T-helper 2 cell treated with Interferon-gamma antibody and Interleukin-4, amounts not matched to agents 5 μg/mL and 100 μg/mL, for 36 hours (primary cell): ENCODE measurements at regions not wholly inside any gene's neighbourhood (a gene's known extent, or its start where the extent isn't known, plus 50 kb on each side); places are given as distances from the start of the nearest gene placed in this dataset.

ENCODE experiments used
- DNase-seq: peaks from one replicate; pipeline ENCODE4 v3.0.0; 2021; ENCODE audit warnings: low spot score
- H3K27ac Mint-ChIP-seq: one replicate; pipeline ENCODE4 v1.8.0; 2021; ENCODE audit warnings: mild to moderate bottlenecking, mixed read lengths
- H3K27me3 Mint-ChIP-seq: one replicate; pipeline ENCODE4 v1.8.0; 2021; ENCODE audit warnings: low read depth, mixed read lengths
- H3K36me3 Mint-ChIP-seq: one replicate; pipeline ENCODE4 v1.8.0; 2021; ENCODE audit warnings: low read depth, mixed read lengths
- H3K4me1 Mint-ChIP-seq: one replicate; pipeline ENCODE4 v1.8.0; 2021; ENCODE audit warnings: low read depth, mixed read lengths
- H3K4me3 Mint-ChIP-seq: one replicate; pipeline ENCODE4 v1.8.0; 2022; ENCODE audit warnings: mild to moderate bottlenecking, moderate library complexity, mixed read lengths
- H3K9me3 Mint-ChIP-seq: one replicate; pipeline ENCODE4 v1.8.0; 2021; ENCODE audit warnings: mixed read lengths

DNA sequence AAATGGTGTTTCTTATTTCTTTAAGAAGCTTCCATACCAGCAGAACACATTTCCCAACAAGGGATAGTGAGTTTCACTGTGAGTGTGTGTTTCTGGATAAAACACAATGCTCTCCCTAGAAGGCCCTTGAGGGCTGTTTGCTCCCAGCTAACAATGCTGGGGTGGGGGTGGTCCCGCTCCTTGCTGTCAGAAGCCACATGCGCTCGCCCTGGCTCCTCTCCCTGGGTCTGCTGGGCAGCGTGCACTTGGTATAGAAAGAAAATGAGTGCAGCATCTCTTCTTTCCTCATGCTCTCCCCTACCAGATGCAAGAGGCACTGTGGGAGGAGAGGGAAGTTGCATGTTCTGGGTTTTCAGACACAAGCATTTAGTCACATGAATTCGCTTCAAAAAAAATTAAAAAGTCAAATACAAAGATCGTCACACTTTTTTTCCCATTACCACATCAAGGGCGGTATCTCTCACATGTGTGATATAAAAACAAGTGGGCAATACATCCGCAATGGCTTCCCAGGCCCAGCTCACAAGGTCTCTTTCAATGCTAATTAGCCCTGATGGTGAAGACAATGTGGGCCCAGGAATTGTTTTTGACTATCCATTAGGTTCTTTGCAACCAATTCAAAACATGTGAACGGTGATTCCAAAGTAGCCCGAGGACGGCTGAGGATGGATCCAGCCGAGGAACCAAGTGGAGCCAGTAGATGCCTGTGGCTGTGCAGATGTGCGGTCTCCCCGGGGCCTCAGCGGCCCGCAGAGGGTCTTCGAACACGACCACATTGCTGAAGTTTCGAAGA is 603.6 kb downstream of the IRX1 start:
- H3K9me3 Mint-ChIP-seq, result no peaks in the 10 kb centered on the region
- no peak overlapping the region for H3K4me3 Mint-ChIP-seq
- H3K27me3 Mint-ChIP-seq, result no peaks in the 10 kb centered on the region
- H3K27ac Mint-ChIP-seq, result no peak overlapping the region
- no peaks in the 10 kb centered on the region for H3K4me1 Mint-ChIP-seq
- no peak for DNase-seq
- no peaks in the 10 kb centered on the region for H3K36me3 Mint-ChIP-seq

DNA sequence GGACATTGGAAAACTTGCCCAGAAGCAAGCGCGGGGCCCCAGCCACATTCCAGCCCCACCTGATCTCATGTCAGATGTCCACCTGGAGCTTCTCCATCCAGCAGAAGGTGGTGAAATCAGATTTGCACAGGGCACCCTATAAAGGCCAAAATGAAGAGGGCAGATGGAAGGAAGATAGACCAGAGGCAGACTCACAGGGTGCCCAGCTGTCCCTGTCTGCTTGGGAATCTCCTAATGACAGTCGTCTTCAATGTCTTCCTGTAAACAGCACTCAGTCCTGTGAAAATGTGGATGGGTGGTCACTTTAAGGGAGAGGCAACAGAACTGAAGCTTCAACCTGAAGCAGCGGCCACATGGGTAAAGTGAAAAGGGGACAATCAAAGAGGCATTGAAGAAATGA is 607.5 kb downstream of the IRX1 start:
- no peak overlapping the region for H3K27ac Mint-ChIP-seq
- H3K4me1 Mint-ChIP-seq, result no peaks in the 10 kb centered on the region
- H3K36me3 Mint-ChIP-seq, result no peaks in the 10 kb centered on the region
- H3K27me3 Mint-ChIP-seq, result no peaks in the 10 kb centered on the region
- H3K9me3 Mint-ChIP-seq, result peaks cover 6% of the 10 kb centered on the region
- H3K4me3 Mint-ChIP-seq, result no peak overlapping the region
- no peak for DNase-seq

DNA sequence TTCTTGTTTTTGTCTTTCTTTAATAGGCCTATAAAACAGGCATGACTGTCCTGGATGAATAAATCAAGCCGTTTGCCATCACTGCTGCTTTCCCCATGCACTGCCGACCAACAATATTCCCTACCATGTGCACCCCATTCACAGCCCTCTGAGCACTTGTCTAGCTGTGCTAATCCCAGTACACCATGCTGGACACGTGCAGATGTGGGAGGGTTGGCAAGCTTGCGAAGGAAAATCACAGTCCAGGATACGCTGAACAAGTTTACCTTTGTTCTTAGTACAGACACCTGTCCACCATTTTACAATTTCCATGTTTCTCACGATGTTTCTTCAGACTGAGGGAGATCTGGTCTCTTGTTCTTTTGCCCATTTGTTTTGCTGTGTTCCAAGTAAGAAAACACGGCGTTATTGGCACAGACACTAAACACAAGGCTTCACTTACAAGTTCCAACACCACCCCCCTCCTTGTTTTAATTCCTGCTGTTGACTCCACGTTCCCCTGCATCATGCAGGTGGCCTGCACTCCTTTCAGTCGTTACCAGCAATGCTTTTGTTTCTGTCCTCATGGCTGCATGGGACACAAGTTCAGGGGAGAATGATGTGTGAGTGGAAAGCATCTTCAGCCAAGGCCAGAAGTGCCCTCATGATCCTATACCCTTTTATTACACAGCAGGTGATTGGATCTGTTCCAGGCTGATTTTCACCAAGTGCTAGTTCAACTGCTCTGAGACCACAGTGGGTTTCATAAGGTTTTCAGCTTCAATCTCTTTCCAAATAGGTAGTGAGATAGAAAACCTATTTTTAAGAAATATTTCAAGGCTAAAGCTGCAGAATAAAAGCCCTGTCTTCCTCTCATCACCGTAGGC is 608.9 kb downstream of the IRX1 start:
- no peak overlapping the region for H3K27ac Mint-ChIP-seq
- DNase-seq, result no peak
- peaks cover 15% of the 10 kb centered on the region for H3K9me3 Mint-ChIP-seq
- H3K4me3 Mint-ChIP-seq, result no peak overlapping the region
- H3K4me1 Mint-ChIP-seq, result no peaks in the 10 kb centered on the region
- H3K36me3 Mint-ChIP-seq, result no peaks in the 10 kb centered on the region
- no peaks in the 10 kb centered on the region for H3K27me3 Mint-ChIP-seq

DNA sequence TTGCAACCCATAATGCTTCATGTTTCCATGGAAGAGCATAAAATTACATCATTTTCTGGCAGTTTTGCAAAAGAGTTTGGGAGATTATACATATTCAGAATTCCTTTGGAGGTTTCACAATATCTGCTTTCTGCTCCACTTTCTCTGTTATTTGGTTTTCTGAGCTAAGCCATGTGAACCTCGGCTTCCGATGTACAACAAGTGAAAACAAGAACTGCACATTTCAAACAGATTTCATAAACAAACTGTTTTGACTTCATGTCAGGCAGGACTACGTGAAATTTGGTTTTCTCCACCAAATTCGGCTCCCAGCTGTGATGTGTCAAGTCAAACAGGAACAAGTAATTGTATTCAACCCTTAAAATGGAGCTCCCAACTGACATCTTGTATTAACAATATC is 609.8 kb downstream of the IRX1 start:
- H3K4me3 Mint-ChIP-seq, result no peak overlapping the region
- no peak for DNase-seq
- no peaks in the 10 kb centered on the region for H3K36me3 Mint-ChIP-seq
- peaks cover 15% of the 10 kb centered on the region for H3K9me3 Mint-ChIP-seq
- H3K4me1 Mint-ChIP-seq, result no peaks in the 10 kb centered on the region
- H3K27me3 Mint-ChIP-seq, result no peaks in the 10 kb centered on the region
- no peak overlapping the region for H3K27ac Mint-ChIP-seq

DNA sequence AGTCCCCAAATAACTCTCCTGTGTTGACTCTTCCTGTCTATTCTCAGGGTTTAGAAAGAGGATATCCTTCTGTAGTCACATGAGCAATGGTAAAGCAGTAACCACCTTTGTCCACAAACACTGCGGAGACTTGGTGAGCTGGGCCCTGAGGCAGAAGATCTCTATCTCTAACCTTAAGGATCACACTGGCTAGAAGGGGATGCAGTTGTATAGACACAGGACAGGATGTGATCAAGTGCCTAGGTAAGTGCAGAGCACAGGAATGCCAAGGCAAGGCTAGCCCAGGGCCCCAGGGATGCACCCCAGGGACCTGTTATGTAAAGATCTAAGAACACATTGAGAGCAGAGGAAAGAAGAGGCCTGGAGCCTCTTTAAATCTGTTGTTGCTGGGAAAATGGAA is 610.5 kb downstream of the IRX1 start:
- Mint-ChIP-seq H3K4me1 (no peaks in the 10 kb centered on the region), H3K4me3 (no peak overlapping the region), H3K9me3 (peaks cover 15% of the 10 kb centered on the region), H3K36me3 (no peaks in the 10 kb centered on the region), H3K27ac (no peak overlapping the region), H3K27me3 (no peaks in the 10 kb centered on the region)
- no peak for DNase-seq

DNA sequence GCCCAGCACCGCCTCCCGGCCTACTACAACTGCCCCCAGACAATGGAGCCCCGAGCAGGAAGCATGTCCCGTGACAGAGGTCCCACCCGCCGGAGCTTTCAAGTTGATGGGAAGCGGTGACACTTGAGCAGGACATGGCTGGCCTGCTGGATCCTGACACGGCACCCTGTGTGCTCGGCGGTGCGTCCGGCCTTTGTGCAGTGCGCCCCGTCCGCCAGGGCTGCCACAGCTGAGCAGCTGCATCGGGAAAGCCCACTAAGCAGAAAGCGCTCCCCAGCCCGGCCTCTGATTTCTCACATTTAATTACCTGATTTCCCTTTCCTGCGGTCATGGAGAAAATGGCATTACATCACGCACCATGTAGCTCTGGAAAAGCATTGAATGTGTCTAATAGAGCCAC is 611.9 kb downstream of the IRX1 start:
- no peaks in the 10 kb centered on the region for H3K4me1 Mint-ChIP-seq
- no peak for DNase-seq
- H3K4me3 Mint-ChIP-seq, result no peak overlapping the region
- H3K27ac Mint-ChIP-seq, result no peak overlapping the region
- no peaks in the 10 kb centered on the region for H3K27me3 Mint-ChIP-seq
- peaks cover 15% of the 10 kb centered on the region for H3K9me3 Mint-ChIP-seq
- H3K36me3 Mint-ChIP-seq, result no peaks in the 10 kb centered on the region

DNA sequence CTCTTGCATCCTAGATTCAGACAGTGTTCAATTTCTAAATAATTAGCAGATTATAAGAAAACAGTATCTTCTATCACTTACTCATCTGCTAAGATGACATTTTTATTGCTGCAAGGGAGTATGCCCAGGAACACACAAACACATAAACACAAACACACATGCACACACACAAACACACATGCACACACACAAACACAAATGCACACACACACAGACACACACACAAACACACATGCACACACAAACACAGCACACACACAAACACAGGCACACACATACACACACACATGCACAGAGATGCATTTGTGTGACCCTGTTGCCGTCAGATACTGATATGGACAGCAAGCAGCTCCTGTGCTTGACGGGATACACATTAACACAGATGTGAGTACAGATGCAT is 612.9 kb downstream of the IRX1 start:
- H3K4me1 Mint-ChIP-seq, result no peaks in the 10 kb centered on the region
- no peaks in the 10 kb centered on the region for H3K27me3 Mint-ChIP-seq
- H3K36me3 Mint-ChIP-seq, result no peaks in the 10 kb centered on the region
- no peak overlapping the region for H3K4me3 Mint-ChIP-seq
- DNase-seq, result no peak
- peaks cover 18% of the 10 kb centered on the region for H3K9me3 Mint-ChIP-seq
- H3K27ac Mint-ChIP-seq, result no peak overlapping the region

DNA sequence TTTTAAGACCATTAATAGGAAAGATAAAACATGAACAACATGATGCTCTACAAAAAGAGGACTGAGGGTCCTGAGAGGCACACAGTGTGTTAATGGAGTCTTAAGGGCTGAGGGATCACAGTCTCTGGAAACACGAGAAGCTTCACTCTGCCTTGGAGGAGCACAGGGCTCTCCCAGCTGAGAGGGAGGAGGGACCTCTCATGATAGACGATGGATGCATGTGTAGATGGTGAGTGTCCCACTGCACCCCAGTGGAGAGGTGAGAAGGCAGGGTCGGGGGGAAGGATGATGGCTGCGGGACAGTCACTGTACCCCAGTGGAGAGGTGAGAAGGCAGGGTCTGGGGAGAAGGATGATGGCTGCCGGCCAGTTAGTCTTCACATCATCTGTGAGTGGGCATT is 613.4 kb downstream of the IRX1 start:
- Mint-ChIP-seq H3K9me3 (peaks cover 23% of the 10 kb centered on the region), H3K27ac (no peak overlapping the region), H3K27me3 (no peaks in the 10 kb centered on the region), H3K4me1 (no peaks in the 10 kb centered on the region), H3K36me3 (no peaks in the 10 kb centered on the region), H3K4me3 (no peak overlapping the region)
- no peak for DNase-seq

DNA sequence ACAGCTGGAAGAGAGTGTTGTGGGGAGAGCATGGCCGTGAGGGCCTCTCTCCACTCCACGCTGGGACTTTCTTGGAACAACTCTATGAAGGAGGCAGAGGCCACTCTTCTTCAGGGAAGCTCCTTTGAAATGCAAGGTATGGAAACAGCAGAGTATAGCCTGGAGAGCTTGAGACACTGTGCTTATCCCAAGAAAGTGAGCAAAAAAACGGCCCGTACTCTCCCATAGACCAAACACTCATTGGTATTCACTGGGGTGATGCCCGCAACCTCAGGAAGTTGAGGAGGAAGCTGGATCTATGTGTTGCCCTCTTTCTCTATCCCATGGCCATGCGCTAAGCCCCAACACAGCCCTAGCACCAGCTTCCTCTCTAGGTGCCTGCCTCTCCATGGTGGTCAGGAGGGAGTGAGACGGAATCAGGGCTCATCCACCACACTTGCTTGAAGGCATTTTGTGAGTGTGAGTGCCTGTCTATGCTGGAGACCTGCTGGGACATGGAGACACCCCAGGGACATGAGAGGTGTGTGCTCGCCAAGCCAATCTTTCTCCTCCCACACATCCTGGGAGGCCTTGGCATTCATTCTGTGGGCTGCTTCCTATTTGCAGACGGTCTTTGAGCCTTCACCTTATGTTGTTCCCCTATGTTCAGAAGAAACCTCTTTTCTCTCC is 616.6 kb downstream of the IRX1 start:
- Mint-ChIP-seq H3K4me1 (no peaks in the 10 kb centered on the region), H3K36me3 (no peaks in the 10 kb centered on the region), H3K4me3 (no peak overlapping the region), H3K27ac (no peak overlapping the region), H3K27me3 (no peaks in the 10 kb centered on the region), H3K9me3 (peaks cover 25% of the 10 kb centered on the region)
- no peak for DNase-seq

DNA sequence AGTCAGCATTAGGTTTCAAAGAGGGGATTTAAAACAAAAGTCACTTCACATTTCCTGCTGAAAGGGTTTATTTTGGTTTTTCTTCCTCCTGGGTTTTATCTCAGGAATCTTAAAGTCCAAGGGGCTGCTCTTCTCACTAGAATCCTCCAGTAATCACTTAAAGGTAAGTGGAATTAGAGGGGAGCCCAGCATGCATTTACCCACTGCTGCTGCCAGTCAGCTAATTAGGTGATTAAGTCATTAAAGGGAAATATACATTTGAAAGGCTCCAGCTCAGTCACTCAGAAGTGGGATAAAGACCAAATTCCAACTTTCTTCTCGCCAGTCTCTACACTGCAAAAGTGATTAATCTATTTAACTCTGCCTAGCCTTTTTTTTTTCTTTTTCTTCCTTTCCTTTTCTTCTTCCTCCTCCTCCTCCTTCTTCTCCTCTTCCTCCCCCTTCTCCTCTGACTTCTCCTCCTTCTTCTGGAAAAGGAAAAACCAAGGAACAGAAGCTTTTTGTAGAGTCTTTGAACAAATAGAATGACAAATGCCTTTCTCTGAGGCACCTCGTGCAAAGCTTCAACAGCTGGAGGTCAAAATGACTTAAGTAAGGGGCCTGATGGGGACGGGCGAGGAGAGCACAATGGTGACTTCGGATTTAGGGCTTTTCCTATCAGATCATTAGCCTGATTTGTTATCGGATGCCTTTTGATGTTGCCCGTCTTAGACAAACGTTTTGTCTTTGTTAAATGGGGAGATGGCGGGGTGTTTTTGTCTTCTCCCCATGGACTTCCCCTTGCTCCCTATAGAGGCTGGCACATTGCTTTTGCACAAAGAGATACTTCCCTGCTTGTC is 617.6 kb downstream of the IRX1 start:
- H3K4me3 Mint-ChIP-seq, result no peak overlapping the region
- H3K36me3 Mint-ChIP-seq, result no peaks in the 10 kb centered on the region
- no peak overlapping the region for H3K27ac Mint-ChIP-seq
- H3K27me3 Mint-ChIP-seq, result no peaks in the 10 kb centered on the region
- no peaks in the 10 kb centered on the region for H3K4me1 Mint-ChIP-seq
- no peak for DNase-seq
- peaks cover 18% of the 10 kb centered on the region for H3K9me3 Mint-ChIP-seq

DNA sequence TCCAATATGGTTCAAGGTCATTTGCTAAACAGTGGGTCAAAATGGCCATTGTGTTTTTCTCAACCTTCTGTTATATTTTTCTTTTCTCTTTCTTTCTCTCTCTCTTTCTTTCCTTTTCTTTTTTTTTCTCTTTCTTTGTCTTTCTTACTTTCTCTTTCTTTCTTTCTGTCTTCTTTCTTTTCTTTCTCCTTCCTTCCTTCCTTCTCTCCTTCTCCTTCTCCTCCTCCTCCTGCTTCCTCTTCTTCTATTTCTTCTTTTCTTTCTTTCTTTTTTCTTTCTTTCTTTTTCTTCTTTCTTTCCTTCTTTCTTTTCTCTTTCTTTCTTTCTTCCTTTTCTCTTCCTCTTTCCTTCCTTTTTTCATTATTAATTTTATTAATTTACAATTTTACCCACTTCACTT is 619.5 kb downstream of the IRX1 start:
- H3K9me3 Mint-ChIP-seq, result peaks cover 11% of the 10 kb centered on the region
- no peaks in the 10 kb centered on the region for H3K36me3 Mint-ChIP-seq
- no peak overlapping the region for H3K4me3 Mint-ChIP-seq
- H3K27ac Mint-ChIP-seq, result no peak overlapping the region
- no peaks in the 10 kb centered on the region for H3K27me3 Mint-ChIP-seq
- no peak for DNase-seq
- no peaks in the 10 kb centered on the region for H3K4me1 Mint-ChIP-seq

DNA sequence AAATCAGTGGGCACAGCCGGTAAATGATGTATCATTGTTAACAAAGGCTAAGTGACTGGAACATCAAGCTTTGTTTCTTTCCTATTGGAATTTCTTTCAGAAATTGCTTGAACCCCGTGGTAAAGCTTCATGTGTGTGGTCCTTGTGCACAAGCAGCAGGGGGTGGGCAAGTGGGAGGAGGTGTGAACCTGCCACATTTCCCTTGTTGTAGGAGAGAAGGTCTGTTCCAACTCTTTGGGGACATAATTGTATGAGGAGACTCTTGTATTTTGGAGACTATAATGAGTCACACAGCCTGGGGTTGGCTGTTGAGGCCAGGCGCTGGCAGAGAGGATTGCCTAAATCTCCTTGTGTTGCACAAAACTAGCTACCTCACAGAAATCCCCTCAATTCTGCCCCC is 620.5 kb downstream of the IRX1 start:
- Mint-ChIP-seq H3K36me3 (no peaks in the 10 kb centered on the region), H3K27me3 (no peaks in the 10 kb centered on the region), H3K9me3 (peaks cover 13% of the 10 kb centered on the region), H3K4me1 (no peaks in the 10 kb centered on the region), H3K4me3 (no peak overlapping the region), H3K27ac (no peak overlapping the region)
- no peak for DNase-seq

DNA sequence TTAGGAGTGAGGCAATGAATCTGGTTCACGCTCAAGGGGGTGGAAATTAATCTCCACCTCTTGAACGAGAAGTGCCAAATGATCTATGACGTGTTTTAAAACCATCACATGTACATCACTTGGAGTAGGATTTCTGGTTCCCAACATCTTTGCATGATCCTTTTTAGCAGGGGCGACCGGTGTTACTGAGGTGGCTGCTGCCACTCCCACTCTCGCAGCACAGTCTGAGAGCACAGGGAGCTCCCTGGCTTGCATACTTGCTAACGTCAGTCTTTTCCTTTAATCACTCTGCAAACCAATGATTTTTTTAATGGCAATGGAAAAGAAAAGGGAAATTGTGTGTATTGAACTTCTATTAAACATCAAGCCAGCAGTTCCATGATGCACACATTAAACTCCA is 624.4 kb downstream of the IRX1 start:
- Mint-ChIP-seq H3K4me3 (no peak overlapping the region), H3K9me3 (peaks cover 10% of the 10 kb centered on the region), H3K27me3 (no peaks in the 10 kb centered on the region), H3K36me3 (no peaks in the 10 kb centered on the region), H3K4me1 (no peaks in the 10 kb centered on the region), H3K27ac (no peak overlapping the region)
- no peak for DNase-seq
